GM21515 (cell line): ENCODE measurements at regions not wholly inside any gene's neighbourhood (a gene's known extent, or its start where the extent isn't known, plus 50 kb on each side); places are given as distances from the start of the nearest gene placed in this dataset.

ENCODE experiments used
- ATAC-seq: cut with Tn5 transposase; IDR thresholded peaks from one replicate; pipeline ENCODE4 v1.9.1; 2021; ENCODE audit not compliant: unreplicated experiment

DNA sequence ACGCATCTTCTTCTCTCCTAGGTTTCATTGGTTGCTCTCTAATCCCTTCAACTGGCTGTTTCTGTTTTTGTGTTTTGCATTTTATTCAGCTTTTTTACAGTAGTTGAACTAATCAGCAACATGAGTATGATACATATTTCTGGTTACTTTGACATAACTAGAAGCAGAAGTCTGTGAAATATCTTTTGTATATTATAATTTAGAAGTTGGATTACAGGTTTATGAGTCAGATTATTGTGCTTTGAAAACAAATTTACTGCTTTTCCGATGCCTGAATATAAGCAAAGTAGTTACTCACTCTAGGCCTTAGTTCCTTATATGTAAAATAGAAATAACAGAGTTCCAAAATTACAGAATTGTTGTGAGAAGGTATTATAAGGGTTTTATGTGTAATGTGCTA is 96.2 kb upstream of the MEOX2 start:
- no peak for ATAC-seq

- ATAC-seq = no peak
Observed at GRCh38 chr7:15781944-15782343, 95.5 kb upstream of the MEOX2 start.

- ATAC-seq = no peak
Observed at GRCh38 chr7:15780271-15780670, 93.8 kb upstream of the MEOX2 start.

DNA sequence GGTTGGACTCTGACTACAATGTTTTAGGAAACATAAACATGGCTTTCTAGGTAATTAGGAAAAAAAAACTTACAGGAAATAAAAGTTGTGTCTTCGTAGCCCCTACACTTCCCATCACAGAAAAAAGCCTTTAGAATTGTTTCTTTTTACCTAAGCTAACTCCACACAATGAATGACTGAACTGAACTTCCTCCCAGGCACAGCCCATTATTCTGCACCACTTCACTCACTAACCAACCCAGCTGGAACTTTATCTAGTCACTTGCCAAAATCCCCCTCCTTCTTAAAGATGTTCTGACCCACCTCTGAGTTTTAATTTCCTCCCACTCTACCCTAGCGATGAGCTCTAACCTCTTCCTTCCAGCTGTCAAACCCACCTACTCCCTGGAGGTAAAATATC is 91.7 kb upstream of the MEOX2 start:
- ATAC-seq = no peak

DNA sequence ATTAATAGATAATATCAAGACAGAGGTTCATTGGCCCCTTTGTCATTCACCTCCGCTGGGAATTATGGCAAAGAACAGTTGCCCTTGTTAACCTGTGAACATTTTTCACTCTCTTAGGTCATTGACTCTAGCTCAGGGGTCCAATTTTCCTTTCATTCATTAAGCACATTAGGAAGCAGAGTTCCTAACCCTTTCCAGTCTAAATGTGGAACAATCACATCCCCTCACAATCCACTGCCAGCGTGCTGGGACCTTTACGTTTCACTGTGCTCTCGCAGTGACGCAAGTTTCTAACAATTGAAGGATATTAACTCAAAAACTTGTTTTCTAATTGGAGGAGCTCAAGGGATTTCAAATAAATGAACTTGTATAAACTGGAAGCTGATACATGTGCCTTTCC is 79.3 kb upstream of the MEOX2 start:
- ATAC-seq = no peak

- no peak for ATAC-seq
Observed at GRCh38 chr7:15764851-15765382, 78.4 kb upstream of the MEOX2 start.

GRCh38 chr7:15764010-15764409 is 77.5 kb upstream of the MEOX2 start:
- no peak for ATAC-seq

- ATAC-seq = no peak
Observed at GRCh38 chr7:15757041-15758000, 70.8 kb upstream of the MEOX2 start.

DNA sequence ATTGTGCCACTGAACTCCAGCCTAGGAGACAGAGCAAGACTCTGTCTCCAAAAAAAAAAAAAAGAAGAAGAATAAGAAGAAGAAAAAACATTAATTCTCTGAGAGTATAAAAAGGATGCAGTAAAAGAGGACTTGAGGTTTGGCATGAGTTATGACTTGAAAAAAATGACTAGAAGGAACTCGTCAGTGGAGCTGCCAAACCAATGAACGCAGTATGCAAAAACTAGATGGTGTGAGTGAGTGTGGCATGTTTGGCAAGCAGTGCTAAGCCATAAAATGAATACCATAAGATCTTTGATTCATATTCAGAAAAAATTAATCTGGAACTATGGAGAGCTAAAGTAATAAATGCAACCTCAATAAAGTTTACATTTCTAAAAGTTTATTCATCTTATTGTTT is 68.6 kb upstream of the MEOX2 start:
- ATAC-seq = no peak

DNA sequence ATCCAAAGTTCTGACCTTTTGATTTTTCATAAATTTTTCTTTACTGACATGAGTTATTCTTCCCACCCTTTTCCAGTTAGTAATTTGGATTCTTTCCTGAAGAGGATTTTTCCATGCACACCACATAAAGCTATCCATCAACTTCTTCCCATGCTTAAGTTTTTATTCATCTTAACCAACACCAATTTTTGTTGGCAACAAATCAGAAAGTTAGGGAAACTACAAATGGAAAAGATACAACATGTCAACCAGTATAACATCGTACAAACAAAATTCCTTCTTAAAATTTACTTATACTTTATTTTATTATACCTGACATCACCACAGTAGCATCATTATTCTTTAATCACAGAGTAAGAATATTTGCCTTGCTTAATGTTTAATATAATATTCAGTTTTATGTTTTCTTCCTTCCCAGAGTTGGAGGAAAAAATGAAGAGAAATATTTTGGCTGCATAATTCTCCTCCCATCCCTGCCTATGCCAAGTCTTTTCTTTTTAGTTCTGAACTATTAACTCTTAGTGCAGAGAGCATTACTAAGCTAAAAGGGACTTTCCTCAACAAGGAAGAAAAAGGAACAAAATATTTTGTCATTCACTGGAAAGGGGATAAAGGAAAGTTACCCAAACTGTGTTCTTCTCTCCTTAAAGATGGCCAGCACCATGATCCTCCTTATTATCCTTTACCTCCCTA is 67.5 kb upstream of the MEOX2 start:
- ATAC-seq = no peak

- ATAC-seq = no peak
Observed at GRCh38 chr7:15752377-15752776, 65.9 kb upstream of the MEOX2 start.

GRCh38 chr7:15751191-15751701 is 64.8 kb upstream of the MEOX2 start:
- ATAC-seq = no peak

DNA sequence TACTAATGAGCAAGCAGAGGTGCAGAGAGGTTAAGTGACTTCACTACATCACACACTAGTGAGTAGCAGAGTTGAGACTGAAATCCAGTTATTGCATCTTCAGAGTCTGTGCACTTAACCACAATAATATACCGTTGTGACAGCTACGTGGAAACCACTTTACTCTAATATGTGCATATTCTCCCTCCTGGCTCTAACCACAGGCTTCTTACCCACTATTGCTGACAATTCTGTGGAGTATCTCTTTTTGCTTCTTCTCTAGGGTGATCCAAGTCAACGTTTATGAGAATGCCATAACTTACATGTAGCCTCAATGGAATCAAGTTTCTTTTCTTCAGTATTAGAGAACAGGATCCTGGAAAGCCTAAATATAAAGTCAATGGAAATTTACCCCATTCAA is 64.2 kb upstream of the MEOX2 start:
- ATAC-seq = no peak

DNA sequence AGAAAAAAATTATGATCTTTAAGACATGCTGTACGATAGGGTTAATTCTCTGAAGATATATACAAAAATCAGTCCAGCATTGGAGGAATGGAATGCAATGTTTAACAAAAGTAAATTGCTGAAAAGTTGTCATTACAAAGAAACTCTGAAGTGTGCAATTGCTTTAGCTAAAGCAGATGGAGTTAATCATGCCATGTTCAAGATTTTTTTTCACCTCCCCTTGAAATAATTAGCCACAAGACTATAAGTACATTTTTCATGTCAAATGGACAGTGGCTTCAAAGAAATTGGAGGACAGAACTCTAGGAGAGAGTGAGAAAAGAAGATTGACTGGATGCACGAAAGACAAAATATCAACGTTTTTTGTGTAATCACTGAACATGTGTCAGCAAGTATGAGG is 63.1 kb upstream of the MEOX2 start:
- no peak for ATAC-seq

DNA sequence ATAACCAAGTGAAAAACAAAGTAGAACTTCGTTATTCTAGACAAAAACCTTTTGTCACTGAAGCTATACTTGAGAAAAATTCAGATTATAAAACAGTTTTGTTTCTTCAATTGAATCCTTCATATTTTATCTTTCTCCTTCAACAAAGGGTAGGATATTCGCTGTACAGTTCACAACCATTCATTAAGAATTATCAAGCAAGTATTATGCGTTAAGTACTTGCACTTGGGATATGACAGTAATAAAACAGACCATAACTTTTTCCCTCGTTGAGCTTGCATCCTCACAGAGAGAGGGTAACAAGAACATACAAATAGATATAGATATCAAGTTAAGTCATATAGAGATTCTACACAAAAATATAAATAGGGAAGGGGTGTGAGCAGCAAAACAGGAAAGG is 61.2 kb upstream of the MEOX2 start:
- no peak for ATAC-seq

GRCh38 chr7:15747301-15747700 is 60.8 kb upstream of the MEOX2 start:
- ATAC-seq = no peak

DNA sequence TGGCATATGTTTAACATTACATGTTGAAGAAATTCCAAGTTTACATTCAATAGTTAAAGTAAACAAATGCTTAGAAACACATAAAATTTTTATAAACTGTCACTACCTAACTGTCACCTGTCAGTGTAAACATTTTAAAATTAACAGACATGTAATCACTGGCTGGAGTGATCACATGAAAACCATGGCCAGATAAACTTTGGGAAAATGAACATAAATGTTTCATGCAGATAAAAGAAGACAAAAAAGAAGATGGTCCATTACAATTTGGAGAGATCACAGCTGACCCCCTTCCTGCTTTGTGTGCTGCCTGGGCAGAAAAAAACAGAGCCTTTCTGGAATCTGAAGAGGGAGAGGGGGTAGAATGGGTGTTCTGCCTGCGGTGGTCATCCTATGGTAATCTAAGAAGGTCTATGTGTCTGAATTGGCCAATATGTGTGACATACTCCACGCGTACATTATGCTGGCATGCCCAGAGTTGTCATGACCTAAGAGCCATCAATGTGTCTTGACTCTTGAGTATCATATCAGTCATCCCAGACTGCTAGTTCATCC is 57.5 kb upstream of the MEOX2 start:
- no peak for ATAC-seq

GRCh38 chr7:15737601-15738000 is 51.1 kb upstream of the MEOX2 start:
- ATAC-seq = no peak
